ENCODE measurements at regions not wholly inside any gene's neighbourhood (a gene's known extent, or its start where the extent isn't known, plus 50 kb on each side); places are given as distances from the start of the nearest gene placed in this dataset.

- no peak for TF ChIP-seq CTCF (conservative IDR thresholded peaks at IDR 0.05; ENCODE audit: low read length)
- no peak overlapping the region for H3K4me3 ChIP-seq (ENCODE audit: low read length)
- DNase-seq (ENCODE audit: low read depth): no peak
These were observed 99.8 kb upstream of the KCNIP4 start for GRCh38 chr4:22048323-22048722.

GRCh38 chr4:22047793-22048192 is 99.2 kb upstream of the KCNIP4 start:
- no peak for TF ChIP-seq CTCF (conservative IDR thresholded peaks at IDR 0.05; ENCODE audit: low read length)
- no peak for DNase-seq (ENCODE audit: low read depth)
- H3K4me3 ChIP-seq (ENCODE audit: low read length): no peak overlapping the region

- no peak for TF ChIP-seq CTCF (conservative IDR thresholded peaks at IDR 0.05; ENCODE audit: low read length)
- H3K4me3 ChIP-seq (ENCODE audit: low read length): no peak overlapping the region
- no peak for DNase-seq (ENCODE audit: low read depth)
These were observed 96.6 kb upstream of the KCNIP4 start for GRCh38 chr4:22045051-22045630.

- no peak overlapping the region for H3K4me3 ChIP-seq (ENCODE audit: low read length)
- no peak for TF ChIP-seq CTCF (conservative IDR thresholded peaks at IDR 0.05; ENCODE audit: low read length)
- DNase-seq (ENCODE audit: low read depth): no peak
These were observed 82.9 kb upstream of the KCNIP4 start for GRCh38 chr4:22031423-22031822.

GRCh38 chr4:22030881-22031280 is 82.3 kb upstream of the KCNIP4 start:
- TF ChIP-seq CTCF (conservative IDR thresholded peaks at IDR 0.05; ENCODE audit: low read length): no peak
- no peak overlapping the region for H3K4me3 ChIP-seq (ENCODE audit: low read length)
- no peak for DNase-seq (ENCODE audit: low read depth)

- DNase-seq (ENCODE audit: low read depth): no peak
- no peak for TF ChIP-seq CTCF (conservative IDR thresholded peaks at IDR 0.05; ENCODE audit: low read length)
- H3K4me3 ChIP-seq (ENCODE audit: low read length): no peak overlapping the region
These were observed 81.7 kb upstream of the KCNIP4 start for GRCh38 chr4:22030307-22030706.

- H3K4me3 ChIP-seq (ENCODE audit: low read length): no peak overlapping the region
- TF ChIP-seq CTCF (conservative IDR thresholded peaks at IDR 0.05; ENCODE audit: low read length): no peak
- no peak for DNase-seq (ENCODE audit: low read depth)
These were observed 81.2 kb upstream of the KCNIP4 start for GRCh38 chr4:22029803-22030202.
